ENCODE measurements at regions not wholly inside any gene's neighbourhood (a gene's known extent, or its start where the extent isn't known, plus 50 kb on each side); places are given as distances from the start of the nearest gene placed in this dataset.

GRCh38 chr9:82153032-82153431 lies 164.5 kb downstream of the SPATA31D1 start:
- Mint-ChIP-seq H3K9me3 (peaks cover 4% of the 10 kb centered on the region), H3K36me3 (ENCODE audit: low read depth) (no peaks in the 10 kb centered on the region), H3K4me3 (no peak overlapping the region), H3K4me1 (ENCODE audit: low read depth) (peaks cover 4% of the 10 kb centered on the region), H3K27ac (no peak overlapping the region), H3K27me3 (no peaks in the 10 kb centered on the region)

- H3K4me1 Mint-ChIP-seq (ENCODE audit: low read depth), result peaks cover 4% of the 10 kb centered on the region
- H3K27me3 Mint-ChIP-seq, result no peaks in the 10 kb centered on the region
- no peaks in the 10 kb centered on the region for H3K36me3 Mint-ChIP-seq (ENCODE audit: low read depth)
- H3K27ac Mint-ChIP-seq, result no peak overlapping the region
- no peak overlapping the region for H3K4me3 Mint-ChIP-seq
- peaks cover 4% of the 10 kb centered on the region for H3K9me3 Mint-ChIP-seq
Measured at GRCh38 chr9:82154573-82154972, 166.0 kb downstream of the SPATA31D1 start.

GRCh38 chr9:82161876-82162275 lies 173.3 kb downstream of the SPATA31D1 start:
- H3K4me1 Mint-ChIP-seq (ENCODE audit: low read depth), result no peaks in the 10 kb centered on the region
- H3K4me3 Mint-ChIP-seq, result no peak overlapping the region

DNA sequence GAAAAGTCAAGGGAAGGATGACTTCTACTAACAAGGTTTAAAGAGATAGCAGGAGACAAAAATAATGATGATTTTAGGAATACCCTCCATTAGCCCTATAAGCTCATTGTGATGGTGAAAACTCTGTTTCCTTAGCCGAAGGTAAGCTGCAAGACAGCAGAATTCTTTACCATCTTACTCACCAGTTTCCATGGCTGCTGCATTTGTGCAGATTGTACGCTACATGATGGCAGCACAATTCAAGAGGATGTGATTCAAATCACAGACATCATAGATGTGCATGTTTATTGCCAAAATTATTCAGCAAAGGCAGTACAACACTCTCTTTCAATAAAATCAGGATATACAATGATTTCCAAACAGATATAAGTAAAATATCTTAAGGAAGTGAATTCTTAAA lies 175.6 kb downstream of the SPATA31D1 start:
- no peak overlapping the region for H3K4me3 Mint-ChIP-seq
- no peaks in the 10 kb centered on the region for H3K36me3 Mint-ChIP-seq (ENCODE audit: low read depth)
- no peaks in the 10 kb centered on the region for H3K4me1 Mint-ChIP-seq (ENCODE audit: low read depth)
- H3K27ac Mint-ChIP-seq, result no peak overlapping the region
- H3K27me3 Mint-ChIP-seq, result no peaks in the 10 kb centered on the region
- H3K9me3 Mint-ChIP-seq, result peaks cover 7% of the 10 kb centered on the region

More at GRCh38 chr9:82161876-82162275, 173.3 kb downstream of the SPATA31D1 start:
- Mint-ChIP-seq H3K9me3 (peaks cover 11% of the 10 kb centered on the region), H3K27me3 (no peaks in the 10 kb centered on the region), H3K36me3 (ENCODE audit: low read depth) (no peaks in the 10 kb centered on the region), H3K27ac (no peak overlapping the region)

DNA sequence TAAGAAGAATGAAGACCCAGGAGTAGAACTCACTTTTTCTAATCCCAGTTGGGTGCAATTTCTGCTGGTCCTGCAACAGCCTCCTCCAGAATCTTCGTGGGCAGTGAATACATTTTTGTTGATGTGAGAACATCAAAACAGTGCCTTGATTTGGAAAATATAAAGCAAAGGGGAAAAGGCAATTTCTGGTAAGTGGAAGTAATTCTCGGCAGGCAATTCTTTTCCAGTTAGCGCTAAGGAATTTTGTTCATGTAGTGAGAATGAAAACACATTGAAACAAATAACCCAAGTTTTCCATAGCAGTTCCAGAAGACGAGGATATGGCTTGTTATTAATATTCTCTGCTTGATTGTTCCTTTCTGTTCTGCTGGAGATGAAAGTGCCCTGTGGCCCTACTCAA lies 178.7 kb downstream of the SPATA31D1 start:
- Mint-ChIP-seq H3K27me3 (no peaks in the 10 kb centered on the region), H3K9me3 (peaks cover 7% of the 10 kb centered on the region), H3K4me3 (no peak overlapping the region), H3K36me3 (ENCODE audit: low read depth) (no peaks in the 10 kb centered on the region), H3K27ac (no peak overlapping the region), H3K4me1 (ENCODE audit: low read depth) (no peaks in the 10 kb centered on the region)

- Mint-ChIP-seq H3K36me3 (ENCODE audit: low read depth) (no peaks in the 10 kb centered on the region), H3K4me3 (no peak overlapping the region), H3K27ac (no peak overlapping the region), H3K9me3 (peaks cover 7% of the 10 kb centered on the region), H3K4me1 (ENCODE audit: low read depth) (no peaks in the 10 kb centered on the region), H3K27me3 (no peaks in the 10 kb centered on the region)
Measured at GRCh38 chr9:82168585-82168984, 180.0 kb downstream of the SPATA31D1 start.

DNA sequence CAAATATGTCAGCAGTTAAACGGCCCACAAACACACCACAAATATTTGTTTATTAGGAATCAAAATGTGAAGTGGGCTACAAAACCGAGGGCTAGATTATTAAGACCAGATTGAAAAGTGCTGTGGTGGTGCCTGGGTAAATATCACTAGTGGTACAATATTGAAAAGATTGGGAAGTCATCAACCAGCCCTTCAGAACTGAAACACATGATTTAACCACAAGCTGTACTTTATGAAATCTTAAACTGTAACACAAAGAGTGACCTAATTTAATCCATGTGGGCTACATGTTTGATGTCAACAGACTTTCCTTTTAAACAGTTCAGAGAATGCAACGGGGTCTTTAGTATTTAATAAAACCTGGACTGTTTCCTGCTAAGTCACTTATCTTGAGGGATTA lies 182.3 kb downstream of the SPATA31D1 start:
- no peaks in the 10 kb centered on the region for H3K27me3 Mint-ChIP-seq
- H3K4me3 Mint-ChIP-seq, result no peak overlapping the region

DNA sequence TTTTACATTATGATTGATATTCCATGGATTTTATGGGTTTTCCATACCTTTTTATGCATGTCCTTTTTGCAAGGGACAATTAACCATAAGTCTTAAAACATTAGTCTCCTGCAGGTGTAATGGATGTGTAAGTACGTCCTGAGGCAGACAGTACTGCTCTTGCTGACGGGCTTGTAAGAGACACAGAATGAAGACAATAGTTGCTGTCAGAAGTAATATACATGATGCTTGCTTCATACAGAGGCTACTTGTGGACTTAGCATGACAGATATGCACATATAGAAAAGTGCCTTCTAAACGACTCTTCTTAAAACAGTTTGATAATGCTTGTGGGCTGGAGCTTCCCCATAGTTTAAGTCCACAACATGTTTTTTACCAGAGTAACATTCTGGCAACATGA lies 182.7 kb downstream of the SPATA31D1 start:
- Mint-ChIP-seq H3K4me3 (no peak overlapping the region), H3K27me3 (no peaks in the 10 kb centered on the region), H3K27ac (no peak overlapping the region), H3K4me1 (ENCODE audit: low read depth) (no peaks in the 10 kb centered on the region), H3K36me3 (ENCODE audit: low read depth) (no peaks in the 10 kb centered on the region), H3K9me3 (peaks cover 10% of the 10 kb centered on the region)

More for the DNA sequence above, 182.3 kb downstream of the SPATA31D1 start:
- H3K9me3 Mint-ChIP-seq, result peaks cover 12% of the 10 kb centered on the region
- H3K36me3 Mint-ChIP-seq (ENCODE audit: low read depth), result no peaks in the 10 kb centered on the region
- H3K4me1 Mint-ChIP-seq (ENCODE audit: low read depth), result no peaks in the 10 kb centered on the region
- no peak overlapping the region for H3K27ac Mint-ChIP-seq

DNA sequence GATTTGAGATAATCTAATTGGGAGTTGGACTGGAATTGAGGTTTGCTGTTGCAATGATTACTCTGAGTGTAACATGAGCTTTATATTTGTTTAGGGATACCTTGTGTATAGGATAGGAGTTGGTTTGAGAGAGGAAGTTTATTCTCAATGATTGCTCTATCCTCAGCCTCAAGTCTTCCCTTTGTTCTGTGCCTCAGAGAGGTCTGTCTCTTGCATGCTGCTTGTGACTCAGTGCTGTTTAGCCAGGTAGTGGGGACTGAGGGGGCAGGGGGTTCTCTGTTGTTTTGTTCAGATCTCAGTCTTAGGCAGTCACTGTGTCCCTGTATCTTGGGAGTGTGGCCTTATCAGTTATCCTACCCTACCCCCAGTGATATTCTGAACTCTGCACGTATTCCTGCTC lies 192.1 kb downstream of the SPATA31D1 start:
- Mint-ChIP-seq H3K36me3 (ENCODE audit: low read depth) (no peaks in the 10 kb centered on the region), H3K27me3 (no peaks in the 10 kb centered on the region), H3K27ac (no peak overlapping the region), H3K4me3 (no peak overlapping the region), H3K9me3 (peaks cover 10% of the 10 kb centered on the region), H3K4me1 (ENCODE audit: low read depth) (peaks cover 11% of the 10 kb centered on the region)

DNA sequence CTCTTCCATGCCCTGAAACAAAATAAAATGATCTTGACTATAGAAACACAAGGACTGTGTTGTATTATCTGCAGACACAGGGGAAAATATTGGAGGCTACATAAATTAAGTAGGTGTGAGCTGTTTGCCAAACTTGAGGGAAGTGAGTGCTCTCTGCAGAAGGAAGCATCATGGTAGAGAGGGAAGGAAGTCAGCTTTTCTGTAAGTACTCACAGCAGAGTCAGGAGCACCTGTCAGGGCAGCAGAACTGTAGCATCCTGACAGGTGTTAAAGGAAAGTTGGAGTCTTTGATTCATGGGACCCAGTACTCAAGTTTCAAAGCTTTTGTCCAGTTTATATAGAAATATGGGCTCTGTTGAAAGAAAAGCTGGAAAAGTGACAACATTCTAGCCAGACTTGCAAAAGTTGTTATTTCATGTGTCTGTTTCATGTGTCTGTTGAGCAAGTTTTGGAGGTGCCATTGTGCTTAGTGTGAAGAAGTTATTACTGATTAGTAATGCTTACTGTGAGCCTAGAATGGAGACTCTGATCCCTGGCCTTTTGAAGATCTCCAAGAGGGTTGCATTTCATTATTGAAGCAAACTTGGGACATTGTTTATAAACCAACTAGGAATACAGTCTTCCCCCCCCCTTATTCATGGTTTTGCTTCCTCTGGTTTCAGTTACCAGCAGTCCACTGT lies 194.7 kb downstream of the SPATA31D1 start:
- Mint-ChIP-seq H3K36me3 (ENCODE audit: low read depth) (no peaks in the 10 kb centered on the region), H3K4me1 (ENCODE audit: low read depth) (peaks cover 11% of the 10 kb centered on the region), H3K4me3 (no peak overlapping the region), H3K27ac (no peak overlapping the region), H3K9me3 (peaks cover 6% of the 10 kb centered on the region), H3K27me3 (no peaks in the 10 kb centered on the region)

- Mint-ChIP-seq H3K4me3 (no peak overlapping the region), H3K4me1 (ENCODE audit: low read depth) (peaks cover 11% of the 10 kb centered on the region), H3K36me3 (ENCODE audit: low read depth) (no peaks in the 10 kb centered on the region), H3K9me3 (peaks cover 6% of the 10 kb centered on the region), H3K27ac (no peak overlapping the region), H3K27me3 (no peaks in the 10 kb centered on the region)
Measured at GRCh38 chr9:82184524-82184923, 196.0 kb downstream of the SPATA31D1 start.

DNA sequence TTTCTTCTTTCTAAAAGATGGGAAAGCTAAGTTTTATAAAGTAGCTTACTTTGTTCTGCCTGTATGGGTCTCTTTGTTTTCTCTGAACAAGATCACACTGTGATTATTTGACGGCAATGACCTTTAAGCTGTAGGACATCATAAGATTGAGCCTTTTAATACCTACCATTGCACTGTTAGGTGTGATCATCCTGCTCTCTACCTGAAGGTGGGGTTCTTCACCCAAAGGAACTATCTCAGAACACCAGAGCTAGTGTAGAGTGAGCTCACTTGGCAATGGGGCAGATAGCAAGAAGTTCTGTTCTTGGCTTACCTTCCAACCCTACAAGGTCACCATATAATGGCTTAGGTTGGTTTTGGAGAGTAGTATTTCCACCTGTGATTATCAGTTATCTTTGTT lies 200.2 kb downstream of the SPATA31D1 start:
- peaks cover under 1% of the 10 kb centered on the region for H3K9me3 Mint-ChIP-seq

DNA sequence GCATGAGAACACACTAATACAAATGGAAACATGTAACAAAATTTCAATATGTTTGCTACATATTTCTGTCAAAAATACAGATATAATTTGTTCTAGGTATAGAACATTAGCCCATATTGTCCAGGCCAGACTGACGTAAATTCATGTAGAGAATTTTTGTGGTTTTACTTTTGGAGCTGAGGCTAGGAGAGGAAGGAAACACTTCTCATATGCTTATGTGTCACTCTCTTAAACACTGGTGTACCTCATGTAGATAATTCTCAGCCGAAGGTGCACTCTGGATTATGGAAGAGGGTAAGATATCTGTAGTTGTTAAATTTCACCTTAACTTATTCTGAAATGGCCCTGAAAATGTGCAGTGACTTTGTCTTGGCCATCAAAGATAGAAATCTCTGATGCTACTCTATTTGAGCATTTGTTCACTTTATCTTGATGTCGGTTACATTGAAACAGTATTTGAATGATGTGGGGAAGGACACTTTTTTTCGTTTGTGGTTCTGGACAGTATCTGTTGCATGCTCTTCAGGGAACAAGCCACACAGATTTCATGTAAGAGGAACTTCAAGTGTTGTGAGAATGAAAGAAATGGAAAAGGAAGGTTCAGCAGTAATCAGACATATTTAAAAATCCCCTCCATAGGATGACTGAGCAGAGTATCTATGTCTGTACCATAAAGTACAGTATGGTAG lies 202.7 kb downstream of the SPATA31D1 start:
- H3K27me3 Mint-ChIP-seq, result no peaks in the 10 kb centered on the region
- no peak overlapping the region for H3K4me3 Mint-ChIP-seq
- H3K27ac Mint-ChIP-seq, result no peak overlapping the region
- peaks cover 3% of the 10 kb centered on the region for H3K4me1 Mint-ChIP-seq (ENCODE audit: low read depth)
- H3K36me3 Mint-ChIP-seq (ENCODE audit: low read depth), result no peaks in the 10 kb centered on the region
- H3K9me3 Mint-ChIP-seq, result peaks cover 6% of the 10 kb centered on the region

More for the DNA sequence above, 200.2 kb downstream of the SPATA31D1 start:
- Mint-ChIP-seq H3K4me3 (no peak overlapping the region), H3K27ac (no peak overlapping the region), H3K27me3 (no peaks in the 10 kb centered on the region), H3K36me3 (ENCODE audit: low read depth) (no peaks in the 10 kb centered on the region), H3K4me1 (ENCODE audit: low read depth) (peaks cover 12% of the 10 kb centered on the region)

DNA sequence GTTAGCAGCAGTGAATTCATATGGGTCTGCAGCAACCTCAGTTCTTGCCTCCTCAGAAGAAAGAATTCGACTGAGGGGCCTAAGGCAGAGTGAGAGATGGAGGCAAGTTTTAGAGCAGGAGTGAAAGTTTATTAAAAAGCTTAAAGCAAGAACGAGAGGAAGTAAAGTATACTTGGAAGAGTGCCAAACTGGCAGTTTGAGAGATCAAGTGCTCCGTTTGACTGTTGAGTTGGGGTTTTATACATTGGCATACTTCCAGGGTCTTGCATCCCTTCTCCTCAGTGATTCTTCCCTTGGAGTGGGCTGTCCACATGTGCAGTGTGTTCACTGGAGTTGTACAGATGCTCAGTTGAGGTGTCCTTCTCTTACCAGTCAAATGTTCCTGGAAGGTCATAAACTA lies 203.6 kb downstream of the SPATA31D1 start:
- H3K9me3 Mint-ChIP-seq, result peaks cover 6% of the 10 kb centered on the region
- H3K36me3 Mint-ChIP-seq (ENCODE audit: low read depth), result no peaks in the 10 kb centered on the region
- H3K27ac Mint-ChIP-seq, result no peak overlapping the region
- H3K4me1 Mint-ChIP-seq (ENCODE audit: low read depth), result peaks cover 3% of the 10 kb centered on the region
- no peaks in the 10 kb centered on the region for H3K27me3 Mint-ChIP-seq
- H3K4me3 Mint-ChIP-seq, result no peak overlapping the region

DNA sequence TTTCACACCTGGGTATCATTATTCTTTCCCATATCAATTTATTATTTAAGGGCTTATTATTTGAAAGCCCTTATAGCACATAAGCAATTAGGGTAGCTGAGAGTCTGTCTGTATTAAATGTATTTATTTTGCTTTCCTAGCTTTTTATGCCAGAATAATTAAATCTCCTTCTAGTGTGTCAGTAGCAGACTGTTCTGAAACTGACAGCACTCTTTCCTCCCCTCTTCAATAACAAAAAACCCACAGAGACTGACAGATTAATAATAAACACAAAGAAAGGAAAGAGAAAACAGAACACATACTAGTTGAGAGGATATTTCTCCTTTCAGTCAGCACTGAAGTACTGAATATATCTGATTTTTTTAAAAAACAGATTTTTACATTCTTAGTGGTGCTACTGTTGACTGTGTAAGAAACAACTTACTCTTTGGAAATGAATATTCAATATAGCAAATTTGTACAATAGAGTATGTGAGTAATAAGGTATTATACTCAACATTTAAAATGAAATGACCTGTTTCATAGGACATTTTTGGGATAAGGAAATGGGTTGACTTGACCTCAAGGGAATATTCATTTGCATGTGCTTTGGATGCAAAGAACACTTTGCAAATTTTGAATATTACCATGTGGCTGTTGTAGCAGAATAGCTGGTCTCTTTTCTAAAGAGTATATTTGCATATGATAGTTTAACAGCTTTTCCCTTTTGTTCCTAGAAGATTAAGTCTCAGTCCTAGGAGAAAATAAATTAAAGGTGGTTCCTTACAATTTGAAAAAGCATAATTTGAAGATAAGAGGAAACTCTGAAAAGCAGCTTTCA lies 208.3 kb downstream of the SPATA31D1 start:
- Mint-ChIP-seq H3K27ac (no peak overlapping the region), H3K27me3 (no peaks in the 10 kb centered on the region), H3K4me3 (no peak overlapping the region)

More for the DNA sequence above, 208.3 kb downstream of the SPATA31D1 start:
- Mint-ChIP-seq H3K36me3 (ENCODE audit: low read depth) (no peaks in the 10 kb centered on the region), H3K4me1 (ENCODE audit: low read depth) (no peaks in the 10 kb centered on the region), H3K9me3 (peaks cover 6% of the 10 kb centered on the region)
